GM21526 (cell line): ENCODE measurements at regions not wholly inside any gene's neighbourhood (a gene's known extent, or its start where the extent isn't known, plus 50 kb on each side); places are given as distances from the start of the nearest gene placed in this dataset.
"Not testable (repeated sequence)": the region's sequence is repeated elsewhere in the genome, so short reads cannot be mapped to it uniquely, and the experiment has no call there.

Experiments used
- ATAC-seq: cut with Tn5 transposase; IDR thresholded peaks from one replicate; pipeline ENCODE4 v1.9.1; 2021; ENCODE audit warnings: moderate library complexity; ENCODE audit not compliant: unreplicated experiment, low FRiP score

DNA sequence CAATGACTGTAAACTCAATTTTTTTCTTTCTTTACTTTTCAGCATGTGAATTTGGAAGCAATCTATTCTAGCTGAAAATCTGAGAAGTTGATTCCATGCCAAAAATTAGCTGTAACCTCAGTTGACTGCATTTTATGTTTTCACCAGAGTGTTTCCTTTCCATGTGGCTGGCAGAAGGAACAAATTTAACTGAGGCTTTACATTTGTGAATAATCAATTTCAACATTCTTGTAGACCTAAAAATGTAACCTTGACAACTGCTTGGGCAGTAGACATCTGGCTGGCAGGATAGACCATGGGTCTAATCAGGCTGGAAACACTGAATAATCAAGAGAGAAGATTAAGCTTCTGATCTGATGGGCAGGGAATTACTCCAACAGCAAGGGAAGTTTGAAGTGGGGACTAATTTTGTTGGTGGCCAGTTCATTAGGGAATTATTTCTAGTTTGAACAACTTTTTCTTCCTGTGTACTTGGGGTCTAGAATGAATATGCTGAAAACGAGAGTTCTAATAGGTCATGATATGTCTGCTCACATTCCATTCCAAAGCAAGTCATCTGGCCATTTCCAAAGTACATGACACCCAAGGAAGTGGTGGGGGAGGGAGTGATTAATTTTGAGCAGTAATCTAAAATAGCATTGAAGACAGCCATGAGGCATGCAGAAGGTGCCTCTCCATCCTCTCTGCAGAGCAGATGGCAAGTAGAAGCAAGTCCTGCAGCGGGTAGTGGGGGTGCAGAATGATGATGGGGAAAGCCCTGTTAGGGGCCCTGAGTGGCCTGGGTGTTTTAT is 68.2 kb downstream of the ATP23 start:
- no peak for ATAC-seq

DNA sequence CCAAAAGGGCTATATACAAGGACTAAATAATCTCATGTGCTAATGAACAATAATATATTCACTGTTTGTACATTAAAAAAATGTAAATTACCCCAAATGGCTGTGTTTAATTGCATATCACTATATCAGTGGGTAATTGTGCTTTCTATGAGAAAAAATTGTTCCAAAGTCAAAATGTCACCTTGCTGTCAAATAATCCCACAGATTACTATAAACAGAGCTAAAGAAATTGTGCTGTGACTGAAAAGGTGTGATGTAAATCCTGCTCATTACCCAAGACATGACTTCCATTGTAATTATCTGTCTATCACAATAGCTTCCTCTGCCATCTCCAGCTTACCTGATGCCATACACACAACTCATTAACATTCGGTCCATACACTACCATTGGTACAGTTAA is 70.3 kb downstream of the ATP23 start:
- ATAC-seq = no peak

GRCh38 chr12:58022379-58023020 is 81.1 kb downstream of the ATP23 start:
- not testable (repeated sequence) for ATAC-seq

DNA sequence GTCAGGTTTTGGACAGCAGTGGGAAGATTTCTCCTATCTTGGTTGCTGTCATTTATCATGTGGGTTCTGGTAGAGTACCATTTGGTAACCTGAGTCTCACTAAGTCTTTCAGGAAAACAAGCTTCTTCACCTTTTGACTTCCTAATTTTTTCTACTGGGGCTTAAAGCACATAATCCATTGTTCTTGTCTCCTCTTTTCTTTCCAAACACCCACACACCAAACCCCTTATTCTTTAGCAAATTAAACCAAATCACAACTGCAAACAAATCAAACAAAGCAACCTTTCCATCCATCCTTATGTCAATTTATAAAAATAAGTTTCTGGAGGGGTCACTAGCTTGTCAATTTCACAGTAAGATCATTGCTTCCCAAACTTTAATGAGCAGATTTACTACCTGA is 84.1 kb downstream of the ATP23 start:
- ATAC-seq = no peak

DNA sequence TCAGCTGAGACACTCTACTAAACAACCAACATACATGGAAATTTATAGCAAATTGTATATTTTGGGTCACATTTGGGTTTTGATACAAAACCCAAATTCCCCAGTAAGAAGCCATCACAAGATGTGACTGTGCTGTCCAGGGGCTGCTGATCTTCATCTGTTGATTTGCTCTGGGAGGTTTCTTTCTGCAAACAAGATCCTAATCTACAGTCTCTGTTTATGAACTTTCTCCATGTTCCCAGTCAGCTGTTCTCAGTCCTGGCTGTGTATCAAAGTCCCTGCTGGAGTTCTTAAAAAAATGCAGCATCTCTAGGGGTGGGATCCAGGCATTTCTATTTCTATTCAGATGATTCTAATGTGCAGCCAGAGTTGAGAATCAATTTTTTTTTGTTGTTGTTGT is 85.1 kb downstream of the ATP23 start:
- no peak for ATAC-seq

GRCh38 chr12:58026897-58027891 is 85.8 kb downstream of the ATP23 start:
- ATAC-seq = no peak

- no peak for ATAC-seq
These were observed 86.9 kb downstream of the ATP23 start for GRCh38 chr12:58028294-58028693.

DNA sequence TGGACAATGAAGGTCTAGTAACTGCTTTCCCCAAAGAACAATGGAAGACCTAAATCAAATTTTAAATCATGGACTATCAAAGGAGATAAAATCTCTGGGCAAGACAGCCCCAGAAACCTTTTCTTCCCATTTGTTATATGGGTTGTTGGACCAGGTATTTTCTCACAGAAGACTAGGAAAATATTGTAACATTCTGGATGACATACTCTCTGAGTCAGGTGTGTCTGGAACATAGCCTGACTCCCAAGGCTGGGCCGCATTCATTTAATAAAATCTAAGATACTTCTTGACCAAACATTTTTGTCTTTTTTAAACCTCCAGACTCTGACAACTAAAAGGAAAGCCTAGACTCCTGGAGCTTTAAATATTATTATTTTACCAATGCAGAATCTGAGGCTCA is 87.9 kb downstream of the ATP23 start:
- no peak for ATAC-seq

DNA sequence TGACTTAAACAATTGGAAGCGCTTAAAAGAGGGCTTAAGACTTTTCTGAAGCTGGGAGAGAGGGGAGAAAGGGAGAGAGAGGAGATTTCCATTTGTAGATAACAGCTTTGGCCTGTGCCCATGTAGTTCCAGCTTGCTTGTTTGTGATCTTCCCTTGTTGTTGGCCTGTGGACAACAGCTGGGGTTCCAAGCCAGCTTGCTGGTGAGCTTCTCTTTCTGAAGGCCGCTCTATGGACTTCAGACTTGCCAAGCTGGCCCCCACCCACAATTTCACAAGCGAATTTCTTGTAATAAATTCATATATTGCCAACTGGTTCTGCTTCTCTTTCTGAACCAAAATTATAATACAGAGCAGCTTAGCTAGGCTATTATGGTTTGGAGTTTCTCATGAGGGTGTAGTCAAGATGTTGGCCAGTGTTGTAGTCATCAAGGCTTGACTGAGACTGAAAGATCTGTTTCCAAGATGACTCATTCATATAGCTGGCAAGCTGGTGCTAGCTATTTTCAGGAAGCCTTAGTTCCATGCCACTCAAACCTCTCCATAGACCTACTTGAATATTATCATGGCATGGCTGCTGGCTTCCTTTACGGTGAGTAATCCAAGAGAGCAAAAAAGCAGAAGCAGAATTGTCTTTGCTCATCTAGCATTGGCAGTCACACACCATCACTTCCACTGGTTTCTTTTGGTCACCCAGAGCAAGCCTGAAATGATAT is 89.4 kb downstream of the ATP23 start:
- no peak for ATAC-seq

DNA sequence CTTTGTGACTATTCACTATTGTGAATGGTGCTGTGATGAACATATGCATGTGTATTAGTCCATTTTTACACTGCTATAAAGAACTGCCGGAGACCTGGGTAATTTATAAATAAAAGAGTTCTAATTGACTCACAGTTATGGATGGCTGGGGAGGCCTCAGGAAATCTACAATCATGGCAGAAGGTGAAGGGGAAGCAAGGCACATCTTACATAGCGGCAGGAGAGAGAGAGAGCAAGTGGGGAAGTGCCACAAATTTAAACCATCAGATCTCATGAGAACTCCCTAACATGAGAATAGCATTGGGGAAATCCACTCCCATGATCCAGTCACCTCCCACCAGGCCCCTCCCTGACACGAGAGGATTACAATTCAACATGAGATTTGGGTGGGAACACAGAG is 90.8 kb downstream of the ATP23 start:
- ATAC-seq = no peak

GRCh38 chr12:58033831-58034230 is 92.5 kb downstream of the ATP23 start:
- ATAC-seq = no peak

DNA sequence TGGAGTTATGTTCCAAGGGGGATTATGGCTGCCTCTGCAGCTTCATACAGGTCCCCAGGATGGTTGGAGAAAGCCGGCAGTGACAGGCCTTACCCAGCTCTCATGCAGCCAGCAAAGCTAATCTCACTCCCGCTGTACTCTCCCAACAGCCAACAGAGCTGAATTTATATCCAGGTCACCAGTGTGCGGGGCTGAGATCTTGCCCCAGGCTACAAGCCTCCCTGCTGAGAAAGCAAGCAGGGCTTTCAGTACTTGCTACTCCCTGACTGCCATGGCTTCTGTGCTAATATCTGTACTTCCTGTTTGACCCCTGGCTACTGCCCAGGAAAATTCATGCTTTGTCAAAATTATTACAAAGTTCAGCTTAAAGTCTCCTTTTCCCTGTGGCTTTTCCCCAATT is 92.9 kb downstream of the ATP23 start:
- no peak for ATAC-seq

DNA sequence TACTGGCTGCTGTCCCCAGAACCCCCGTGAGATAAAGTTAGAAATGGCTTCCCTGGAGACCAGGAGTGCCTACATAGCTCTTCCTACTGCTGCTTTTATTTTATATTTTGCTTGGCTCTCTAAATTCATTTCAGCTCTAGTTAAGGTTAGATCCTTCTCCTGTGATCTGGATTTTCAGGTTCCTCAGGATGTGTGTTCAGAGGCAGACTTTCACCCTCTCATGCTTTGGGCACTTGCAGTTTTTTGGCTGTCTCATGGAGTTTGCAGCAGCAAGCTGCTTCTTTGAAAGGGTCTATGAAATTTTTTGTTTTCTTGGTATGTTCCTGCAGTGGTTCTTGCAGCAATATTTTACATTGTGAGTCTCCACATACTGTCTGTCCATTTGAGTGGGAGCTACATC is 93.3 kb downstream of the ATP23 start:
- ATAC-seq = no peak

GRCh38 chr12:58041441-58041840 is 100.1 kb downstream of the ATP23 start:
- no peak for ATAC-seq

GRCh38 chr12:58044966-58045365 is 103.6 kb downstream of the ATP23 start:
- ATAC-seq = no peak

- no peak for ATAC-seq
These were observed 104.9 kb downstream of the ATP23 start for GRCh38 chr12:58046271-58046670.

DNA sequence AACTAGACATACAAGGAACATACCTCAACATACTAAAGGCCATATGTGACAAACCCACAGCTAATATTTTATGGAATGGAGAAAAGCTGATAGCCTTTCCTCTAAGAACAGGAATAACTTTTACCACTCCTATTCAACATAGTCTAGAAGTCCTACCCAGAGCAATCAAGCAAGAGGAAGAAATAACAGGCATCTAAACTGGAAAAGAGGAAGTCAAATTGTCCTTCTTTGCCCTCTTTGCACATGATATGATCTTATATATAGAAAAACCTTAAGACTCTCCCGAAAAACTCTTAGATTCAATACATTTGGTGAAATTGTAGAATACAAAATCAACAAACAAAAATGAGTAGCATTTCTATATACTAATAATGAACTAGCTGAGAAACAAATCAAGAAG is 110.0 kb downstream of the ATP23 start:
- ATAC-seq = no peak

DNA sequence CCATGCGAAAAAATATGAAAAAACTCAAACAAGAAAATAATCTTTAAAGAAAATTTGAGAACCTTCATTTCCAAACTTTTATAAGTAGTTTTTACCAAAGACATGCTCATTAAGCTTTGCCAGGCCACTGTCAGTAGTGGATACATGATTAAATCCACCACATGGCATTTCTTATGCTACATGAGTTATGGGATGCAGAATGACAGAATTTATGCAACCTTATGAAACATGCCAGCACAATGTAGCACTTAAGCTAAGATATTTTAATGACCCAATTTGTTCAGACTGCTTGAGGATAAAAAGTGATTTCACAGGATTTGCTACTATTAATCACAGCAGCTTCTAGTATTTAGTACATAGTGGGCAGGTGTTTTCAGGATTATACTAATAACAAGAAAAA is 123.3 kb downstream of the ATP23 start:
- no peak for ATAC-seq

DNA sequence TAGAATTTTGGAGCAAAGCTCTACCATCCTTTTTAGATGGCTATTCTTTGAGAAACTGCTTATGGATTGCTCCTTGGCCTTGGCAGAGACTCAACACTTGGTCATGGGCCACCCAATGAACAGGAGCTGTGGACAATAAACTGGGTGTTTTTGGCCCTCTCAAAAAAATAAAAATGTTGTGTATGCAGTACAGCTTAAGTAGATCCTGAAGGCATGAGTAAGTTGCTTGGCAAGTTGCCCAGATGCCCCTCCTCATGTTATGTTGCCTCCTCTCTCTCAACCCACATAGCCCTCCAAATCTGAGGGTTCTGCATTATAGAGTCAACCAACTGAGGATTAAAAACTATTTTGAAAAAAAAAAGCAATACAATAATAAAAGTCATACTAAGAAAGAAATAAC is 124.9 kb downstream of the ATP23 start:
- ATAC-seq = no peak

- ATAC-seq = no peak
These were observed 126.4 kb downstream of the ATP23 start for GRCh38 chr12:58067610-58068387.
